NCI-H2029 (cell line): ENCODE measurements at regions not wholly inside any gene's neighbourhood (a gene's known extent, or its start where the extent isn't known, plus 50 kb on each side); places are given as distances from the start of the nearest gene placed in this dataset.

Experiments used
- DNase-seq: peaks from one replicate; lab custom pipeline; 2025; lab: John Stamatoyannopoulos, UW

DNA sequence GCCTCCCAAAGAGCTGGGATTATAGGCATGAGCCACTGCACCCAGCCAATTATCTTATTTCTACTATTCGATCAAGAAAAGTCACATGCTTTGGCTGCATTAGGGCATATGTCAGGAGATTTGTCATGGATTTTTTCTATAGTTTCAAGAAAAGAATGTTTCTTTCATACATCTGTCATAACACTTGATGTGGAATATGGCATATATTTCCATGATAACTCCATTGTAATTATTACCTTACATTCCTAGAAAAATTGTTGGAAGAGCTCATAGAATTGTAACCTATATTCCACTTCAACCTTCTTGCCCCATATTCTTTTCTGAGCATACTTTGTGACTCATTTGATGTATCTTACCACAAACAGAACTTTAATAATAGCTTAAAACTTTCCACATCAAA, 740.9 kb upstream of the FLRT2 start:
- no peak for DNase-seq

DNA sequence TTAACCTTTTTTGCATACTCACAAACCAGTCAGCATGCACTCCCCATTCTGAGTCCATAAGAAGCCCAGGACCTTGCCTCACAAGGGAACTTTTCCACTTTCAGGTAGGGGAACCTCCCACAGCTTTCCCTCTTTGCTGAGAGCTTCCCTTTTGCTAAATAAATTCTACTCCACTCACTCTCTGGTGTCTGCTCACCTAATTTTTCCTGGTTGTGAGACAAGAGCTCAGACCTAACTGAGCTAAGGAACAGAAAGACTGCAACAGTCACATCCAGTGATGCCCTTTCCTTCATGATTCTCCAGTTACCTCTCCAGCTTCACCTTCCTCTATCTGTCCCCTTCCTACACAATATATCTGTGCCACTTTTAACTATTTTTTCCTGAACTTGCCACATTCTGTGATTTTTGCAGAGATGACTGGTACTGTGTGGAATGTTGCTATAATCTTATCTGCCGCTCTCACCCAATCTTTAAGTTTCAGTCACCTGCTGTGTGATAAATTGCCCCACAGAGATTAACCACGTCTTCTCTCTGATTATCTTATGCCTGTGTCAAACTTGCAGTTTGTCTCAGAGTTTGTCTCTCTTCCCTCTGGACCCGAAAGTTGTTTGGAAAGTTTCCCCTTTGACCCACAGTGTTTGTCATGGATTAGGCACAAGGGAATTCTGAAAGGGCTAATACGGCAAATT, 737.1 kb upstream of the FLRT2 start:
- no peak for DNase-seq

GRCh38 chr14:84797326-84797725, 732.6 kb upstream of the FLRT2 start:
- no peak for DNase-seq

GRCh38 chr14:84804468-84804867, 725.5 kb upstream of the FLRT2 start:
- no peak for DNase-seq

GRCh38 chr14:84804895-84805294, 725.0 kb upstream of the FLRT2 start:
- DNase-seq = no peak

DNA sequence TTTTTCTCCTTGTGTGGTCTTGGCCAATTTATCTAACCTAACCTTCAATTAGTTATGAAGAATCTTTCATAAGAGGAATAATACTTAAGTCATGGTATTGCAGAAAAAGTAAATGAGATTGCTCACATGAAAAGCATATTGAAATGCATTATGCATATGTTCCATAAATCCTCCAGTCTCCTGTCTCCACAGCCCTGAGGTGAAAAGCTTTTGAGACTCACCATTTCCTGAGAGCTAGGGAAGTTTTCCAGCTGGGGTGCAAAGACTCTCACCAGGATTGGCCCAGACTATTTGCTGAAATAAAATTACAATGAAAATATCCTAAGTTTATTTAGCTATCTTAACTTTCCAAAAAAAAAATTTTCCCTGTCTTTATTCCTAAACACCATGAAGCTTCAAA, 723.8 kb upstream of the FLRT2 start:
- DNase-seq = no peak

- DNase-seq = no peak
These were observed 723.3 kb upstream of the FLRT2 start for GRCh38 chr14:84806622-84807021.

DNA sequence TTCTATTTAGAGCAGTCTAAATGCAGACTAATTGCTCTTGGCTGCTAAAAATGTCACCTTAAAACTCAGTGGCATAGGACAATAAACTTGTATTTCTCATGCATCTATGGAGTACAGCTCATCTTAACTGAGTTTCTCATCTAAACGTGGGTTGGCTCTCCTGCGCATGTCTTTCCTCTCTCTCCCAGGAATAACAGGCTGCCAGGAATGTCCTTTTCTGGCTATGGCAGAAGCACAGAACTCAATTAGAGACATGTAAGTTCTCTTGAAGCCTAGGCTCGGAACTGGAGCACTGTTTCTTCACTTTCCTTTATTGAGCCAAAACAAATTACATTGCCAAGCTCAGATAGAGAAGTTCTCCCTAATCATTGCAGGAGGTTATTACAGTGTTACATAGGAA, 722.3 kb upstream of the FLRT2 start:
- no peak for DNase-seq

DNA sequence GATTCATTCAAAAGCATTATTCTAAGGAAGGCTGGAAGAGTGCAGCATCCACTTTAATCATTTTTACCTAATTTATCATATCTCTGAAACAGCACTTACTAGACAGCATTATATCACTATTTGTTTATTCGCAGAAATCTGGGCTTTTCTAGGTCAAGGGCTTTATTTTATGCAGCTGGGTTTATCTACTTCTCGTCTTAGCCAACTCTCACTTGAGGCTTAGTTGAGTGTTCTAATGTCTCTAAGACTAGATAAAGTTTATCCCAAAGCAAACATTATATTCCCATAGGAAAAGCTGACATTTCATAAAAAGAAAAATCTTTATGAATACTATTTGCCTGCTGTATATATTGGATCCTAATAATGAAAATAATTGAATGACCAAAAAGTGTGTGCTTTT, 720.8 kb upstream of the FLRT2 start:
- no peak for DNase-seq

DNA sequence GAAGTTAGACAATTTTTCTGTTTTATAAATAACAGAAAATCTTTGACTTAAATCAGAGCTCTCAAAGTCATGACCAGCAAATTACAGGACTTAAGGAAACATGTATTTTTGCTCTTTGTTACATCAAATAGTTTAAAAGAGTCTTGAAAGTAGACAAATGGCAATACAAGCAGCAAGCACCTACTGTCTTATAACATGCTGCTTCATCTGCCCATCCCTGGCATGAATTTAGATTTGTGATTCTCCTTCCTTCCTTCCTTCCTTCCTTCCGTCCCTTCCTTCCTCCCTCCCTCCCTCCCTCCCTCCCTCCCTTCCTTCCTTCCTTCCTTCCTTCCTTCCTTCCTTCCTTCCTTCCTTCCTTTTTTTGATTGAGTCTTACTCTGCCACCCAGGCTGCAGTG, 715.6 kb upstream of the FLRT2 start:
- DNase-seq = no peak

GRCh38 chr14:84819528-84819927, 710.4 kb upstream of the FLRT2 start:
- no peak for DNase-seq

DNA sequence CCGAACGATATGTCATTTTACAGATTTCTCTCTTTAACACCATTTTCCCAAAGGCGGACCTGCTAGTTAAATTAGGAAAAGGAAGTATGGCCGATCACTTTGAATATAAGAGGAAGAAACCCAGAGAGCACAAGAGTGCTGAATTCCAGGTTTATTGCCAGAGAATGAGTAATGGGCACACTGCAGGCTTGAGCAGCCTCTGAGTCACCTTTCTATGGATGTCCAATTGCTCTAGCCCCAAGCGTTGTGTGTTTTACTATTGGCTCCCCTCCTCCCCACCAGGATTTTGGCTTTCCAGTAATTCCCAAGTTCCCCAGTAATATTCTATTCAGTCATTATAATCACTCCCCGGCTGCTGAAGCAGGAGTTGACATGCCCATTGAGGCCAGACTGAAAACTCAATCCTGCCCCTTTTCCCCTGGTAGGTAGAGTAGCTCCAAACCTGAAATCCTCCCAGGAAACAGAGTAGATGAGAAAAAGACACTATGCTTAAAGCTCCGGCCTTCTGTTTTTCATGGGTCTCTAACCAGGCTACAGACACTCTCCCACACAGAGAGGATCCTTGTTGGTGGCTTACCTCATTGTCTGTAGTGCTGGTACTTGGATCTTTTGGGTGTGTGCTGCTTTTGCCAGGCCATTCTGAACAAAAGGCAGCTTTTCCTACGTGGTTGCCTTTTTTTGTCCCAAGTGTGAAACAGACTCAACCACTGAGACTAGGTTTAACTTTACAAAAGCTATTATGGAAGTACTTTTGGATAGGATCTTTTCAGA, 704.3 kb upstream of the FLRT2 start:
- DNase-seq = no peak

DNA sequence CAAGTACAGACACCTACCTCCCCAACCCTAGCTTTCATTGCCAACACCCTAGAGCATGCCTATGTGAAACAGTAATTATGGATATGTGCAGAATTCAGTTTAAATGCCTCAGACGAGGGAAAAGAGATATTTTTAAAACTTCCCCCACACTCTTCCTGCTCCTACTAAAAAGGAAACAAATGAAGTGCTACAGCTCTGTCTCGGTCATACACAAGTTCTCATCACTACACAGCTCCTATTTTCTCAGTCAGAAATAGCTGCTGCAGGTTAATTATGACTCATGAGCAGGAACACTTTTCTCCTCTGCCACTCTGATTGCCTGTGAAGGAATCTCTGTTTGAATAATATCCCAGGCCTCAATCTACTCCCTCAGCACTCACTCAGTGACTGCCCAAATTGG, 703.6 kb upstream of the FLRT2 start:
- DNase-seq = no peak

DNA sequence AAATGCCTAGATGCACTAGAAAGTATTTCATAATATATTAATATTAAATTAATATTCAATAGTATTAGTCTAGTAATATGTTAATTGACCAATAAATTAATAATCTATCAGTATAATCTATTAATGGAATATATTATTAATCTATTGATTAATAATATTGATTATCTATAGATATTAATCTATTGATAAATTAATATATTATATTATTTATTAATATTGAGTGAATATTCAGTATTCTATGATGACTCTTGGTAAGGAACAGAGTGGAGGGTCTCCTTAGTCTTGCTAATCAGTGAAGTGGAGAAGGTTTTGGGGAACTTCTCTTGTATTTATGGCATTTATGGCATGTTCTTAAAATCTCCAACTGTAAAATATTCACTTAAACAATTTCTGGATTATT, 679.3 kb upstream of the FLRT2 start:
- DNase-seq = no peak

DNA sequence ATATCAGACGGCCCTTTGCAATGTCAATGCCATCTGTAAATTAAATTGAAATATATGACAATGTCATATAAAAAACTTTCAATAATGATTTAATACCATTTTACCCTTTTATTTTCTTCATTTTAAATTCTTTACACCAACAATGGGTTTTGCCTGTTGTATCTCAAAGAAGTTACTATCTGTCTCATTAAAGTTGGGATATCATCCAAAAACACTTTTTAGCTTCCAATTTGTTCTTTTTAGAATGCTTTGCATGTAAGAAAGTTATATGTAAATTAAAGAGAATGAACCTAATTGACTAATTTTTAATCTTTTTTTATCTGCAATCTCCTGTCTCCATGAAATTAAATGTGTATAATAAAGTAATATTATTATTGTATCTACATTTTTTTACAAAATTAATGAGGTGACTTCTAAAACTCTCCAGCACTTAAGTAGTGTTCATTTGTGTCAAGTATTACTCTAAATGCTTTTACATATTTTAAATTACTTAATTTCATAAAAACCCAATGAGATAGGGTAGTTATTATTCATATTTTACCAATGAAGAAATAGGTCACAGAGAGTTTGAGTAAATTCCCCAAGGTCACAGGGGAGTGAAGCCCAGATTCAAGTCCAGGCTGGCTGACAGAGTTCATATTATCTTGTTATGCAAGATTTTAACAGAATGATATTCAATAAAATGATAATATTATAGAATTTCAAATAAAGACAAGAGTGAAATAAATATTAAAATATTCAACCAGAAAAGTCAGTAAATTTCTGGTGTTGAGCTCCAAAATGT, 673.0 kb upstream of the FLRT2 start:
- no peak for DNase-seq

GRCh38 chr14:84857571-84857970, 672.4 kb upstream of the FLRT2 start:
- DNase-seq = no peak

GRCh38 chr14:84859116-84859515, 670.8 kb upstream of the FLRT2 start:
- no peak for DNase-seq

- DNase-seq = no peak
These were observed 665.2 kb upstream of the FLRT2 start for GRCh38 chr14:84864548-84865271.

DNA sequence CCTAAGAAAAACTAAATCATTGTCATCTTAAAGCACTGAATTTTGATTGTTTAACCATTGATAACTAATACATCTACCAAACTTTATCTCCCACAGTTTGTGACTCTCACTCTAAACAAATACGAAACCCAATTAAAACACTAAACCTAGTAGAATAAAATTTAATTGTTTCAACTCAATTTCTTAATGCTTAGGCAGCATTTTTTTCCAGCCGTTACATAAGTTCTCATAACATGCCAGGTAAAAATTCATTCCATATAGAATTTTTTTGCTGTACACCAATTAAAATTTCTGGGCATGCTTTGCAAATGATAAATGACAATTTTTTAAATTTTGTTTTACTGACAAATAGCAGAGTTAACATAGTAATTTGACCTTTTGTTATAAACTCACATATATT, 658.2 kb upstream of the FLRT2 start:
- DNase-seq = no peak

GRCh38 chr14:84874436-84874835, 655.5 kb upstream of the FLRT2 start:
- DNase-seq = no peak

- DNase-seq = no peak
These were observed 652.9 kb upstream of the FLRT2 start for GRCh38 chr14:84877061-84877460.

GRCh38 chr14:84882830-84883229, 647.1 kb upstream of the FLRT2 start:
- no peak for DNase-seq
